HG03095 (cell line): ENCODE measurements at regions not wholly inside any gene's neighbourhood (a gene's known extent, or its start where the extent isn't known, plus 50 kb on each side); places are given as distances from the start of the nearest gene placed in this dataset.
A peak's percentile ranks its signal among the peaks of the same experiment; 100 is the strongest.

Experiments used
- ATAC-seq: cut with Tn5 transposase; IDR thresholded peaks from one replicate; pipeline ENCODE4 v1.9.1; 2021; ENCODE audit warnings: moderate library complexity; ENCODE audit not compliant: unreplicated experiment

DNA sequence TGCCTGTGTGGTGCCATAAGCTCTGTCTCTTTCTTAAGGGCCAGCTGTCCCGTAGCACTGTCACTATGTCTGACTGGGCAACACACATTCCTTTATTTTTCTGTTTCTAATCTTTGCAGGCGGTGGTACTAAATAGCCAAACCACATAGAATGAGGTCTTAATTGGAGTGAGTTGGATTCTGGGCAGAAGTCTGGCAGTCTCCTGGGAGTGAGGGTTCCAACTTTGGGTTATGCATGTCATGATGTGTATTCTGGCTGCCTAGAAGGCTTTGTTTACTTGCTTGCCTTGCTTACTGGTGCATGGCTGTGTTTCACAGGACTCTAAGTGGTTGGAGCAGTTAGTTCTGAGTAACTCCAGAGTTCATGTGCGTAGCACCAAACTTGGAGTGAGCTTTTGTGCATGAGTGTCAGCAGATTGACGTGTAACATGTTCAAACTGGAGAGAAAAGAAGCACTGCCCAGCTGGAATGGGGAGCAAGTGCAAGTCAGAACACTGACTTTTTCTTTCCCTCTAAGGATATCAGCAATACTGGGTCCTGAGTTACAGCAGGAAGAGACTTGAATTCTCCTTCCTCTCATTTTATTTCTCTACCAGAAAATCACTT is 185.8 kb downstream of the PCSK1 start:
- ATAC-seq = no peak

- no peak for ATAC-seq
Observed at GRCh38 chr5:96245140-96246091, 187.6 kb downstream of the PCSK1 start.

DNA sequence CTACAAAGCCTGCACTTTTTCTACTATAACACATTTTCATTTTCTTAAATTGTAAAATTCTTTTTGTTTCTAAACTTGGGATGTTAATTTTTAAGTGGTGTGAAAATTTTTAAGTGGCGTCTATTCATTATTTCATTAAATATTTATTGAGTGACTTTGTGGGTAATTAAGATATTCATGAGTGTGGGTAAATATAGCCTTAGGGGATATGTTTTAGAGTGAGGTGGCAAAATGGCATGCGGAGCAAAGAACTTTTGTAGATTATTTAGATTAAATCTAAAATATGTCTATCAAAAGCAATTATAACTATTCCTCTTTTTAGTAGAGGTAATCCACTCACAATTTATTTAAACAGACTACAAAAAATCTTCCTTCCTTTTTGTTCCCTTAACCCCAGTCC is 188.4 kb downstream of the PCSK1 start:
- no peak for ATAC-seq

DNA sequence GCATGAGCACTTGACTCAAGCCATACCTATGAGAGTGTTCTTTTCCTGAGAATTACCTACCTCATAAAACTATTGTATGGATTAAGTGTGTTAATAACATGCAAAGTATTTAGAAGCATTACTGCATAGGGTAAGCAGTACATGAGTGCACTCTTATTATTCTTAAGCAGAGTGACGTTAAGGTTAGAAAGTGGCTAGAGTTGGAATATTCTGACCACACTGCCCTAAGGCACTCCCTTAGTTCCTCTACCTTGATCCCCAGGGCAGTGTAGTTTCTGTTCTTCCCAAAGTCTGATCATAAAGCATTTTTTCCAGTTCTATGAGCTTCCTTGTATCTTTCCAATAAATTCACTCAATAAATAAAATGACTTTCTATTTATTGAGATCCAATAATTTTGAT is 189.2 kb downstream of the PCSK1 start:
- no peak for ATAC-seq

- ATAC-seq = no peak
Observed at GRCh38 chr5:96243203-96243602, 189.8 kb downstream of the PCSK1 start.

DNA sequence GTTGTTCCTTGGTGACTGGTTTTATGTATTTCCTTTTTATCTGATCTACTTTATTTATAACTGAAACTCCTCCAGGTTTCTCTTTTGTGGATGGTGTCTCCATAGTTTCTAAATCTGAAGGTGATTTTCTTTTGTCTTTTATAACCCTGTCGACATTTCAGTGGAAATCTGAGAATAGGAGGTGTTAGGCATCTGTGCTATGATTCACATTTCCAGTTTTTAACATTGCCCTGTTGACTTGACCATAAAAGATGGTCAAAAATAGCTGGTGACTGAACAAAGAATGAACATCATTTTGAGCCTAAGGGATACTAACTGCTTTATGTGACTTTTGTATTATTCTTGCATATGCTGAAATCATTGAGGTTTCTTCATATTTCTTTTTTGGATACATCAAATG is 190.5 kb downstream of the PCSK1 start:
- no peak for ATAC-seq

- ATAC-seq = no peak
Observed at GRCh38 chr5:96236831-96237230, 196.2 kb downstream of the PCSK1 start.

GRCh38 chr5:96236051-96236450 is 197.0 kb downstream of the PCSK1 start:
- ATAC-seq = no peak

- ATAC-seq = no peak
Observed at GRCh38 chr5:96235008-96235910, 197.8 kb downstream of the PCSK1 start.

GRCh38 chr5:96232602-96233001 is 200.4 kb downstream of the PCSK1 start:
- ATAC-seq = no peak

DNA sequence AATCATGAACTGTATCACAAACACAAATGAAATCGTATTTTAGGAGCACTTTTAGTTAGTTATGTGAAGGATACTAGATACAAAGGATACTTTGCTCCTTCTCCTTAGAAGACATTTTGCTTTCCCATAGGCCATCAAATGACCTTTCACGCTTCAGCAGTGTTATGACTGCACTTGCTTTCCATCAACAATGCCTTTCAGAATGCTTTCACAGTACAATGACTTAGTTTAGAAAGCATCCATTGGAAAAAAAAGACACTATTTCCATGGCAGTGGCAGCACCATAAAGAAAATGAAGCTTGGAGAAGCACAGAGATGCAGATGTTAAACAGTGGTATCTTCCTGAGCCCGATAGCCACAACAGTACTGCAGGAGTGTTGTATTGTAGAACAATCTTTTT is 203.9 kb downstream of the PCSK1 start:
- no peak for ATAC-seq

DNA sequence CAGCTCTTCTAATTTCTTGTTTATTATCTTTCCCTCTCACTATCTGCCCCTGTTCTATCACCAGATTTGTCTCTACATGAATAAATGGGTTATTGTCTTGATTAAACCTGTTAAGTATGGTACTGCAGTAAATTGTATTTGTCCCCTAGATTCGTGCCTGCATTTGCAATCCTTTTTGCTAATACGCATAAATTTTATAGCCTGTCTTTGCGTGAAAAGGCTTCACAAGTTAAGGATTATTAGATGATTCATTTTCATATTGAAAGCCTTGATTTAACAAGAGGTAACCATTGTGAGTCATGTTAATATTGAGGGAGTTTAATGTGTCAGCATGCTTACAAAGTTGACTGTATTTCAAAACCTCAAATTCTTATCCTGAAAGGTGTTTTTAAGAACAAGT is 204.6 kb downstream of the PCSK1 start:
- ATAC-seq = no peak

- no peak for ATAC-seq
Observed at GRCh38 chr5:96227957-96228356, 205.1 kb downstream of the PCSK1 start.

GRCh38 chr5:96226941-96227552 is 206.0 kb downstream of the PCSK1 start:
- no peak for ATAC-seq

DNA sequence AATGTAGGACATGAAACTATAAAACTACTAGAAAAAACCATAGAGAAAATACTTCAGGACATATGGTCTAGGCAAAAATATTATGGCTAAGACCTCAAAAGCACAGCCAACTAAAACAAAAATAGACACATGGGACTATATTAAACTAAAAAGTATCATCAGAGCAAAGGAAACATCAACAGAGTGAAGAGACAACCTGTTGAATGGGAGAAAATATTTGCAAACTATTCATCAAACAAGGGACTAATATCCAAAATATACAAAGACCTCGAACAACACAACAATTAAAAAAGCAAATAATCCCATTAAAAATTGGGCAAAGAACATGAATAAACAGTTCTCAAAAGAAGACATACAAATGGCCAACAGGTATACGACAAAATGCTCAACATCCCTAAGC is 210.9 kb downstream of the PCSK1 start:
- ATAC-seq = no peak

GRCh38 chr5:96220610-96221390 is 212.2 kb downstream of the PCSK1 start:
- peak; percentile 63 for ATAC-seq

DNA sequence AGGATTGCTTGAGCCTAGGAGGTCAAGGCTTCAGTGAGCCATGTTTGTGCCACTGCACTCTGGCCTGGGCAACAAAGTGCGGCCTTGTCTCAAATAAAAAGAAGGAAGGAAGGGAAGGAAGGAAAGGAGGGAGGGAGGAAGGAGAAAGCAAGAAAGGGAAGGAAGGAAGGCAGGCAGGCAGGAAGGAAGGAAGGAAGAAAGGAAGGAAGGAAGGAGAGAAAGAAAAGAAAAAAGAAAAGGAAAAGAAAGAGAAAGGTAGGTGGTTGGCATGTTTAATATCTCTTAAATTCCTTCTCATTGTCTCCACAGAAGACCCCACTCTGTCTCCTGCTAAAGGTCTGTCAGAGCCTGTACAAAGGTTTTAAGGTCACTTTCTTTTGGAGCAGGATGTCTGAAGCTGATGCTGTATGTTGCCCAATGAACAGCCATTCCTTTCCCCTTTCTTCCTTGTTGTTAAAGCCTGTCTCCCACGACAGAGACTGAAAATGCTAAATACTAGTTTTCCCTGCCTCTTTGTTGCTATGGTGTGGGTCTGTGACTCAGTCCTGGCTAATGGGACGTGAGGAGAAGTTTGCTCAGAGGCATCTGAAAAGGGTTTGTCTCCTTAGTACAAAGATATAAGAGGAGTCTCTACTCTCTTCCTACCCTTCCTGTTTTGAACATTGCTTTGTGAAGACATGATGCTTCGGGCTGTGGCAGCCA is 213.3 kb downstream of the PCSK1 start:
- no peak for ATAC-seq

DNA sequence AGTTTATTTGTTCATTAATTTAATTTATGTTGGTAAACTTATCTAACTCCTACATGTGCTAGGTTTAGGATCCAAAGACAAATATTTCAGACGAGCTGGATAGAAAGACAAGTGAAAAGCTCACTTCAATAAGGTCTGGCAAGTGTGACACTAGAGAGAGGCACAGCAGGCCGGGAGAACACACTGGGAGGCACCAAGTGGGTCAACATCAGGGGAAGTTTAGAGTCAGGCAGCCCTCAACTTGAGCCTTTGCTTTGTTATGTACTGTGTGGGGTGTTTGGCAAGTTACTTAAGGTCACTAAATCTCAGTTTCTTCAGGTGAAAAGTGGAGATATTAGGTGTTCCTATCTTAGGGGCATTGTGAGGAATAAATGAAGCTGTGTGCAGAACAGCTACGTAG is 214.4 kb downstream of the PCSK1 start:
- no peak for ATAC-seq

GRCh38 chr5:96214442-96215197 is 218.4 kb downstream of the PCSK1 start:
- no peak for ATAC-seq
